Dendritic cell treated with granulocyte-macrophage colony-stimulating factor and Interleukin-4, amounts not matched to agents 40 ng/mL and 50 ng/mL, for 4 days (primary cell): ENCODE measurements at regions not wholly inside any gene's neighbourhood (a gene's known extent, or its start where the extent isn't known, plus 50 kb on each side); places are given as distances from the start of the nearest gene placed in this dataset.

Source experiments
- H3K27ac Mint-ChIP-seq: one replicate; pipeline ENCODE4 v1.8.0; 2022; ENCODE audit warnings: mild to moderate bottlenecking, mixed read lengths
- H3K27me3 Mint-ChIP-seq: one replicate; pipeline ENCODE4 v1.8.0; 2022; ENCODE audit warnings: mild to moderate bottlenecking, mixed read lengths
- H3K36me3 Mint-ChIP-seq: one replicate; pipeline ENCODE4 v1.8.0; 2022; ENCODE audit warnings: low read depth, mixed read lengths
- H3K4me1 Mint-ChIP-seq: one replicate; pipeline ENCODE4 v1.8.0; 2022; ENCODE audit warnings: low read depth, mixed read lengths
- H3K4me3 Mint-ChIP-seq: one replicate; pipeline ENCODE4 v1.8.0; 2022; ENCODE audit warnings: mild to moderate bottlenecking, moderate library complexity, mixed read lengths
- H3K9me3 Mint-ChIP-seq: one replicate; pipeline ENCODE4 v1.8.0; 2022; ENCODE audit warnings: mixed read lengths
- intact Hi-C: fragments of 100-400 bp; cut with micrococcal nuclease; formaldehyde crosslinking; loops from one replicate; pipeline ENCODE4 v1.15.0; 2022

DNA sequence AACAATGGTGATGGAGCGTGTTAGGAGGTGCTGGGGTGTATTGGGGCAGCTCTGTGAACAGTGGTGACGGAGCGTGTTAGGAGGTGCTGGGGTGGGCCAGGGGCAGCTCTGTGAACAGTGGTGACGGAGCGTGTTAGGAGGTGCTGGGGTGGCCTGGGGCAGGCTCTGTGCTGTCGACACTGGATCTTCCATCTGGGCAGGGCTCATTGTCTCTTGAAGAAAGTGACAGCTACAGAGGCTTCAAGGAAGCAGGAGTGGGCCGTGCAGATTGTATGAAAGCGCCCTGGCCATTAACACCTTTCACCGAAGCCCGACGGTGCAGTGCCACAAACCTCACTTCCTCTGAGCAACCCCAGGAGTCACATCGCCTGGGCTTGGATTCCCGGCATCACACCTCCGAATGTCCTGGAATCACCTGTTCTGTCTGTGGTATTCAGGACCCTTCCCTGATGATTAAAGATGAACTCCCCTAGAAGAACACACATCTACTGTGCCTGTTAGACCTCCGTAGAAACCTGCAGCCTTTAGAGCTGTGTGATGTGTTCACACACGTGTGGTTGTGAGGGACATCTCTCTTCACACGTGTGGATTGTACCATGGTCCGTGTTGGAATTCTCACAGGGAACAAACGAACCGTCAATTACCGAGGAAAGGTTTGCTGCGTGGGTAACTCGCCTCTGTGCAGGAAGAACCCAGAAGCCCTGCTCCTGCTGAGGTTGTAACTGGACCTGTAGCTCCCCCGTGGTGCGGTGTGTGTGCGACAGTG, 377.7 kb downstream of the THBS2 start:
- Mint-ChIP-seq H3K4me1 (no peaks in the 10 kb centered on the region), H3K27me3 (no peaks in the 10 kb centered on the region), H3K27ac (no peak overlapping the region), H3K4me3 (no peak overlapping the region), H3K36me3 (no peaks in the 10 kb centered on the region), H3K9me3 (no peaks in the 10 kb centered on the region)
- intact Hi-C loops, result no loop called here

- Mint-ChIP-seq H3K4me3 (no peak overlapping the region), H3K9me3 (no peaks in the 10 kb centered on the region), H3K36me3 (no peaks in the 10 kb centered on the region), H3K27me3 (no peaks in the 10 kb centered on the region), H3K27ac (no peak overlapping the region), H3K4me1 (no peaks in the 10 kb centered on the region)
- intact Hi-C loops, result no loop called here
Observed at GRCh38 chr6:168874637-168875036, 379.0 kb downstream of the THBS2 start.

- Mint-ChIP-seq H3K27ac (no peak overlapping the region), H3K4me3 (no peak overlapping the region), H3K4me1 (no peaks in the 10 kb centered on the region), H3K36me3 (no peaks in the 10 kb centered on the region), H3K9me3 (no peaks in the 10 kb centered on the region), H3K27me3 (no peaks in the 10 kb centered on the region)
- intact Hi-C loops, result no loop called here
Observed at GRCh38 chr6:168873278-168874190, 380.1 kb downstream of the THBS2 start.

DNA sequence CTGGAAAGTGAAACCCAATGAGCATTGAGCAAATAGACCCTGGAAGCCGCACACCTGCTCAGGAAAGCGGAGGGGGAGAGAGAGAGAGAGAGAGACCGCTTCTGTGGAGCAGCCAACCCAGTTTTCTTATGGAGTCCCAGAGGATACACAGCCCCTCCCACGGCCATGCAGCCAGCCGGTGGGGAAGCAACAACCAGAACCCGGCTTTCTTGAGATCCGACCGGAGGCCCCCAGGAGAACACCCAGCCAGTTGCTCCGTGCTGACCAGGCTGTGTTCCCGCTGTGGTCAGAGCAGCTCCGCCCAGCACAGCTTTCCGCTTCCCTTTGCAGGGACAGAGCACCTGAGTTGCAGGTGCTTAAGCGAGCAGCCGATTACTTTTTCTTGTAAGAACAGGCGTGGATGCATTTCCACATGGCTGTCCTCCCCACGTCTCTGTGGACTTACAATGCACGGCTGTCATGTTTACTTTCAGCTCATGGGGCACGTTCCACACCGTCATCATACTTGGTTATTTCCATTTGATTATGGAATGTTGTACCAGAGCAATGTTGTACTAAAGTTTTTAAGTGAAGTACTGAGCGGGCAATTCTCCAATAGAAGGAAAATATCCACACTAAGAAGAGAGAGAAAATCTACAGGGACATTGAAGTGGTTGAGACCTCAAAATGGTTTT, 381.9 kb downstream of the THBS2 start:
- Mint-ChIP-seq H3K4me3 (no peak overlapping the region), H3K27ac (no peak overlapping the region), H3K27me3 (no peaks in the 10 kb centered on the region), H3K36me3 (no peaks in the 10 kb centered on the region), H3K4me1 (no peaks in the 10 kb centered on the region), H3K9me3 (no peaks in the 10 kb centered on the region)
- intact Hi-C loops, result no loop called here

DNA sequence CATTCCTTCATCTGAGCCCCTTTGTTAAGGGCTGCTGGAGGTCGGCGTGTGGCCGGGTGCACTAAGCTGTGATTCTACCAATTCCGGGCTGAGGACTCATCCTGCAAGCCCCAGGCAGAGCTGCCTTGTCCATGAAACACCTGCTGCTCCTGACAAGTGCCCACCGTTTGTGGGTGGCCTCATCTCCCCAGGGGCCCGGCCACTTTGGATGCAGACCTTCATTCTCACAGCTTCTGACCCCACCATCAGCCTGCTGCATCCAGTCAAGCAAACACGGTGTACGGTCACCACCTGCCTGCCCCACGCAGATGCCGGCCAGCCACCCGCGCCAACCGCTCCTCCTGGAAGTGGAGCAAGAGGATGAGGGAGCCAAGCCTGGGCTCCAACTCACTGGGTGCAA, 382.7 kb downstream of the THBS2 start:
- no peak overlapping the region for H3K27ac Mint-ChIP-seq
- no peaks in the 10 kb centered on the region for H3K9me3 Mint-ChIP-seq
- no peaks in the 10 kb centered on the region for H3K36me3 Mint-ChIP-seq
- no peaks in the 10 kb centered on the region for H3K4me1 Mint-ChIP-seq
- no peaks in the 10 kb centered on the region for H3K27me3 Mint-ChIP-seq
- intact Hi-C loops, result no loop called here
- H3K4me3 Mint-ChIP-seq, result no peak overlapping the region

GRCh38 chr6:168867247-168868102, 386.2 kb downstream of the THBS2 start:
- H3K9me3 Mint-ChIP-seq, result no peaks in the 10 kb centered on the region
- H3K27ac Mint-ChIP-seq, result no peak overlapping the region
- no peaks in the 10 kb centered on the region for H3K4me1 Mint-ChIP-seq
- H3K4me3 Mint-ChIP-seq, result no peak overlapping the region
- no peaks in the 10 kb centered on the region for H3K27me3 Mint-ChIP-seq
- intact Hi-C loops, result no loop called here
- H3K36me3 Mint-ChIP-seq, result no peaks in the 10 kb centered on the region

DNA sequence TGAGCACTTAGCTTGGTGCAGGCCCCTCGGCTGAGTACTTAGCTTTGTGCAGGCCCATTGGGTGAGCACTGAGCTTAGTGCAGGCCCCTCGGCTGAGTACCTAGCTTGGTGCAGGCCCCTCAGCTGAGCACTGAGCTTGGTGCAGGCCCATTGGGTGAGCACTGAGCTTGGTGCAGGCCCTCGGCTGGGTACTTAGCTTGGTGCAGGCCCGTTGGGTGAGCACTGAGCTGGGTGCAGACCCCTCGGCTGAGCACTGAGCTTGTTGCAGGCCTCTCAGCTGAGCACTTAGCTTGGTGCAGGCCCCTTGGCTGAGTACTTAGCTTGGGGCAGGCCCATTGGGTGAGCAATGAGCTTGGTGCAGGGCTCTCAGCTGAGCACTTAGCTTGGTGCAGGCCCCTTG, 387.1 kb downstream of the THBS2 start:
- intact Hi-C loops, result no loop called here
- Mint-ChIP-seq H3K36me3 (no peaks in the 10 kb centered on the region), H3K27ac (no peak overlapping the region), H3K9me3 (no peaks in the 10 kb centered on the region), H3K4me3 (no peak overlapping the region), H3K27me3 (no peaks in the 10 kb centered on the region), H3K4me1 (no peaks in the 10 kb centered on the region)

GRCh38 chr6:168865522-168865921, 388.1 kb downstream of the THBS2 start:
- H3K36me3 Mint-ChIP-seq, result no peaks in the 10 kb centered on the region
- H3K27me3 Mint-ChIP-seq, result no peaks in the 10 kb centered on the region
- no peaks in the 10 kb centered on the region for H3K4me1 Mint-ChIP-seq
- no peak overlapping the region for H3K27ac Mint-ChIP-seq
- H3K9me3 Mint-ChIP-seq, result no peaks in the 10 kb centered on the region
- no peak overlapping the region for H3K4me3 Mint-ChIP-seq
- intact Hi-C loops, result no loop called here

GRCh38 chr6:168864541-168865460, 388.8 kb downstream of the THBS2 start:
- Mint-ChIP-seq H3K4me1 (no peaks in the 10 kb centered on the region), H3K4me3 (no peak overlapping the region), H3K27me3 (no peaks in the 10 kb centered on the region), H3K9me3 (no peaks in the 10 kb centered on the region), H3K36me3 (no peaks in the 10 kb centered on the region), H3K27ac (no peak overlapping the region)
- intact Hi-C loops, result no loop called here

GRCh38 chr6:168863467-168863866, 390.2 kb downstream of the THBS2 start:
- Mint-ChIP-seq H3K36me3 (no peaks in the 10 kb centered on the region), H3K4me3 (no peak overlapping the region), H3K27ac (no peak overlapping the region), H3K27me3 (no peaks in the 10 kb centered on the region), H3K9me3 (no peaks in the 10 kb centered on the region), H3K4me1 (no peaks in the 10 kb centered on the region)
- intact Hi-C loops, result no loop called here

DNA sequence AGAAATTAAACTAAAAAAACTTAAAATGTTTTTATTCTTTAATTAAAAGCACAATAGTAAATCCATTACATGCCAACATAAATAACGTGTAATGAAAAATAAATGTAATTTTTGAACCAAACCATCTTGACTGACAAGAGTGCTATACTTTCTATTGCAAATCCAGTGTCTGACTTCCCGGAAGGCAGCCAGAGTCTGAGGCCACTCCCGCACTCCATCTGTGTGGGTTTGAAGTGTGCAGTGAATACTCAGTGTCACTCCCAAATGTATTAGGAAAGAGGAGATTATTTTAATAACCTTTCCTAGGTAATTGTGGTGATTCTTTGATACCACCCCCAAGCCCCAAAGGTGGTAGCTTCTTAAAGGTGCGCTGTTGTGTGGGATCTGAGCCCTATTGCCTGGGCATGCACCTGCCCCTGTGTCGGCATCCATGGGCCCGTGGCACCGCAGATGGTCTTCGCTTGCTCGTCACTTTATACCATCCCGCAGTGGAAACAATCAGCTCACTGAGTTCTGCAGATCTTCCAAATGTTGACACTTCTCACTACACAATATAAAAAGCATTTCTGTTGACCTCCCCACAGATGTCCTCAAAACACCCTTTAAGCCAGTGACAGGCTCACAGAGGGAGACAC, 391.2 kb downstream of the THBS2 start:
- H3K27ac Mint-ChIP-seq, result no peak overlapping the region
- H3K4me3 Mint-ChIP-seq, result no peak overlapping the region
- no peaks in the 10 kb centered on the region for H3K27me3 Mint-ChIP-seq
- no peaks in the 10 kb centered on the region for H3K9me3 Mint-ChIP-seq
- no peaks in the 10 kb centered on the region for H3K36me3 Mint-ChIP-seq
- intact Hi-C loops, result no loop called here
- H3K4me1 Mint-ChIP-seq, result no peaks in the 10 kb centered on the region

GRCh38 chr6:168860987-168861386, 392.7 kb downstream of the THBS2 start:
- no peaks in the 10 kb centered on the region for H3K4me1 Mint-ChIP-seq
- no peak overlapping the region for H3K4me3 Mint-ChIP-seq

More at GRCh38 chr6:168860987-168861386, 392.7 kb downstream of the THBS2 start:
- H3K9me3 Mint-ChIP-seq, result no peaks in the 10 kb centered on the region
- H3K36me3 Mint-ChIP-seq, result no peaks in the 10 kb centered on the region
- H3K27me3 Mint-ChIP-seq, result no peaks in the 10 kb centered on the region
- intact Hi-C loops, result no loop called here
- H3K27ac Mint-ChIP-seq, result no peak overlapping the region
